NT2/D1 (cell line): ENCODE measurements at regions not wholly inside any gene's neighbourhood (a gene's known extent, or its start where the extent isn't known, plus 50 kb on each side); places are given as distances from the start of the nearest gene placed in this dataset.
A peak's percentile ranks its signal among the peaks of the same experiment; 100 is the strongest.

Source experiments
- DNase-seq: peaks from one replicate; pipeline ENCODE4 v3.0.0-alpha.2; 2011; ENCODE audit warnings: low read depth, low spot score
- H3K27me3 ChIP-seq: 2 replicates; pipeline ENCODE4 v1.6.0; 2011; ENCODE audit warnings: mild to moderate bottlenecking; ENCODE audit not compliant: insufficient read length, insufficient read depth
- H3K36me3 ChIP-seq: 2 replicates; pipeline ENCODE4 v1.6.1; 2011; ENCODE audit warnings: mild to moderate bottlenecking, low read length, mixed read lengths; ENCODE audit not compliant: insufficient read depth, insufficient read length
- H3K4me1 ChIP-seq: 2 replicates; pipeline ENCODE4 v1.5.1; 2011; ENCODE audit not compliant: insufficient read depth, insufficient read length
- H3K4me3 ChIP-seq: 2 replicates; pipeline ENCODE4 v1.5.1; 2011; ENCODE audit warnings: low read depth; ENCODE audit not compliant: insufficient read length
- H3K9ac ChIP-seq: 2 replicates; pipeline ENCODE4 v1.6.0; 2011; ENCODE audit warnings: low read depth; ENCODE audit not compliant: insufficient read length
- H3K9me3 ChIP-seq: 2 replicates; pipeline ENCODE4 v1.5.1; 2011; ENCODE audit warnings: mild to moderate bottlenecking, low read length; ENCODE audit not compliant: insufficient read depth
- SUZ12 ChIP-seq: IDR thresholded peaks from 2 replicates; pipeline ENCODE4 v1.6.1; 2011; ENCODE audit not compliant: insufficient read length, insufficient read depth; ENCODE audit errors: extremely low read depth
- YY1 ChIP-seq: IDR thresholded peaks from 2 replicates; pipeline ENCODE4 v1.6.1; 2011; ENCODE audit not compliant: insufficient read length, insufficient read depth
- ZNF274 ChIP-seq: IDR thresholded peaks from 2 replicates; pipeline ENCODE4 v1.6.1; 2011; ENCODE audit warnings: mild to moderate bottlenecking, low read depth, low read length

DNA sequence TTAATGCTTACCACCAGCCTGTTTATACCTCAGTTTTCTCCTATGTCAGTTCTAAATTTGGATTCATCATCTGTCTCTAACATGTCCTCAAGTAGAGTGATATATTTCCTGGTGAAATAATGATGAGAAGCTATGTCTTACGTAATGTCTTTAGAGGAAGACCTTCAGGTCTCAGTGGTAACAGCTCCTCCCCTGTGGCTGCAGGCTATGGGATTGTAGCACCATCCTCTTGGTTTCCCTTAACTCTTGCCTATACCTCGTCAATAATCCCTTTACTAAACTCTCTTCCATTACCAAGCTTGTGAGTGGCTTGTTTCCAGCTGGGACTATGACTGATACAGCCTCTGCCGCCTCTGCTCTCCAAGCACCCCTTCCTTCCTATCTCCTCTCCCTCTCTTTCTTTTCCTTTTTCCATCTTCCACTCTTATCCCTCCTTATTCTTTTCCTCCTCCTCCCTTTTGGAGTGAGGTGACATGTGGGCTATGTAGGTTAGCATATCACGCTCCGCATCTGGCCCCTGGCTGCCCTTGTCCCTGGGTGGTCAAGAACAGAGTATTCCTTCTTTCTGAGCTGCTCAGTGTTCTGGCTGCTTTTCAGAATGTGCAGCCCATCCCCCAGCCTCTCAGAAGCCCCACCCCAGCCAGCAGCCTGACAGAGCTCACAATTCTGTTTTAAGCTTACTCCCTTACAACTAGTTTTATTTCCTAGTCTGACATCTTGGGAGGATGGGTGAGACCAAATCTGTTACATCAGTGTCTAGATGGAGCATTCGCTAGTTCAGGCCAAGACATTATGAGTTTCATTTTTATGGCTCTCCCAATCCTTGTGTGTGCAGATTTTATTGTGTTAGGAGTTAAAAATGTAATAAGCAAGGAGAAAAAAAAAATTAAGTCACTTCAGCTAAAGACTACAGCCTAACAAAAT lies 75.0 kb upstream of the RNU6-1 start:
- no peak for DNase-seq
- Histone ChIP-seq H3K9me3 (peaks cover 31% of the 10 kb centered on the region), H3K27me3 (no peaks in the 10 kb centered on the region), H3K9ac (peak overlapping the region; percentile 45), H3K4me1 (peaks cover 6% of the 10 kb centered on the region), H3K4me3 (no peak overlapping the region), H3K36me3 (no peaks in the 10 kb centered on the region)
- TF ChIP-seq ZNF274: no peak
- TF ChIP-seq SUZ12: no peak
- no peak for TF ChIP-seq YY1

DNA sequence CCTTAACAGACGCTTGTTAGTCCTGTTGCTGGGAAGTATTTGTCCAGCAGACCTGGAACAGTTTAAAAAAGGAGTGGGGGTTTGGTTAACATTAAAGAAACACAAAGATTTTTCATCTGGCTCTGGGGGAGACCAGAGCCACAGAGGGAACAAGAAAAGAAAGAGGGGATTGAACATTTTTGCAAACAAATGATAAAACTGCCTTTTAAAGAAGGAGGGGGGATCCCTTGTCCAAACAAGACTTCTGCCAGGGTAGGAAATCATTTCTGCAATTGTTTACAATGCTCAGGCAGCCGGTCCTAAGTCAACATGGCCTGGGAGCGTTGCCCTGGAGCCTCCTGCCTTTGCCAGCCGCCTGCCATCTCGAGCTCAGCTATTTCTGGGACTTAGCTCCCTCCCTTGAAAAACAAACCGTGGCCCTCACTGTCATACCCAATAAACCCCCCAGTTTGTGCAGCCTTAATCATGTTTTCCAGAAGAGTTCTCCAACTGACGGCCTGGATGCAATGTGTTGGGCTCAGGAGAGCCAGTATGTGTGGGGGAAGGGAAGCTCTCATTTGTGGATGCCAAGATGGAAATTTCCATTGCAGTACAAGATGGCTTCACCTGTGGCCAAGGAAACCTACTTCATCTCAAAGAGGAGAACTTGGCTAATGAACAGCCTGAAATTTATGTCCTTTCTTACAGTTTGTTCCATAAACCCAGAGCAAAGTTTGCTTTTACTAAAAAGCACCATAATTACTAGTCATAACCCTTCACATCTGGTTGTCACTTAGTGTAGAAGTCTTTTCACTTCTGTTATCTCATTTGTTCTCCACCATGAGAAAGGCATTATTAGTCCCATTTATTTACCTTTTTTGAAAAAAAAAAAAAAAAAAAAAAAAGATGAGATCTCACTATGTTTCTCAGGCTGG lies 75.9 kb upstream of the RNU6-1 start:
- TF ChIP-seq YY1 (no peak), SUZ12 (no peak)
- DNase-seq: no peak
- Histone ChIP-seq H3K4me3 (no peak overlapping the region), H3K9ac (peak overlapping the region; percentile 45), H3K27me3 (no peaks in the 10 kb centered on the region), H3K36me3 (no peaks in the 10 kb centered on the region), H3K9me3 (peaks cover 22% of the 10 kb centered on the region), H3K4me1 (peaks cover 6% of the 10 kb centered on the region)

DNA sequence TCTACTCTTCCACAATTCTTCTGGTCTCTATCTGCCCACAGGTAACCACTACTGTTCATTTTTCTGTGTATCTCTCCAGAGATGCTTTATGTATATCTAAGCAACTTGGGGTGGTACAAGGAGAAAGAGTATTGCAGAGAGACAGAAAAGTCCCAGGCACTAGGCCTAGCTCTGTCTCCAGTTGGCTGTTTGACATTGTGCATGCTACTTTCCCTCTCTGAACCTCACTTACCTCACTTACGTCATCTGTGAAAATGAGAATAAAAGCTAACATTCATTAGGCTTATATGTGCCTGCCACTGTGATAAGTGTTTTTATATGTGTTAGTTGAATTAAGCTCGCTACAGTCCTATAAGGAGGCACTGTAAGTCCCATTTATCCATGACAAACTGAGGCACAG lies 76.7 kb upstream of the RNU6-1 start:
- TF ChIP-seq SUZ12 (no peak), YY1 (no peak), ZNF274 (no peak)
- no peak overlapping the region for H3K4me3 ChIP-seq
- H3K4me1 ChIP-seq: peaks cover 6% of the 10 kb centered on the region
- no peaks in the 10 kb centered on the region for H3K36me3 ChIP-seq
- H3K27me3 ChIP-seq: no peaks in the 10 kb centered on the region
- no peak for DNase-seq
- peaks cover 14% of the 10 kb centered on the region for H3K9me3 ChIP-seq
- H3K9ac ChIP-seq: no peak overlapping the region

DNA sequence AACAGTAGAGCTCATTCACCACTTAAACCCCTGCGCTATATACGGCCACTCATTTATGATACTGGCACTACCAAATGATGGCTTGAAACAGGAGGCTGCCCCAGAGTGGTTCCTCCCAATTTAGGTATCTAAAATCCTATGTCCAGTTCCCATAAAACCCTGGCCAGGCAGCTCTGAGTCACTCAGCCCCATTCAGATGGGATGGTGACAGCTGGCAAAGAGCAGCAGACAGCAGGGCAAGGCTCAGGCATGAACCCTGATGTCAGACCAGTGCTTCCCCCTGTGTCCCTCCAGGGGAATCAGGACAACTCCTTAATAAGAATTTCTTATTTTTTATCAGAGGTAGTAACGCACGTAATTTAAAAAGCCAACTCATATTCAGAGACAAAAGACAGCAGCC lies 77.2 kb upstream of the RNU6-1 start:
- Histone ChIP-seq H3K27me3 (no peaks in the 10 kb centered on the region), H3K9me3 (peaks cover 13% of the 10 kb centered on the region), H3K4me1 (peaks cover 6% of the 10 kb centered on the region), H3K9ac (no peak overlapping the region), H3K36me3 (no peaks in the 10 kb centered on the region), H3K4me3 (no peak overlapping the region)
- no peak for DNase-seq
- no peak for TF ChIP-seq YY1
- TF ChIP-seq ZNF274: no peak
- TF ChIP-seq SUZ12: no peak

DNA sequence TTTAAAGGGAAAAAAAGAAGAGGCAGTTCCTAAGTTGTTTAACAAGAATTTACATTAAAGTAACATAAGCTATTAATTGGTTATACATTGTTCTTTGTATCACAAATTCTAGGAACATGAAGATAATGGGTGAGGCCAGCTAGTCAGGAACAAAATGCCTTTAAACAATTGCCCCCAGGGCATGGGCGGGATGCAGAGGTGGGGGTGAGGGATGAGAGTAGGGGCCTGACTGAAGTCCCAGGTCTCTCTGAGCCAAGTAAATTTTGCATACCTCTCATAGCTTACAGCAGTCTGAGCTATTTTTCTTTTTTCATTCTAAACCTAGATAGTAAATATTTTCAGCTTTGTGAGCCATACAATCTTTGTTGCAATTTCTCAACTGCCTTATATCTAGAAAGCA lies 77.8 kb upstream of the RNU6-1 start:
- Histone ChIP-seq H3K4me1 (peaks cover 6% of the 10 kb centered on the region), H3K36me3 (no peaks in the 10 kb centered on the region), H3K4me3 (no peak overlapping the region), H3K9ac (no peak overlapping the region), H3K27me3 (no peaks in the 10 kb centered on the region), H3K9me3 (peaks cover 13% of the 10 kb centered on the region)
- no peak for TF ChIP-seq SUZ12
- TF ChIP-seq YY1: no peak
- TF ChIP-seq ZNF274: no peak
- DNase-seq: no peak

DNA sequence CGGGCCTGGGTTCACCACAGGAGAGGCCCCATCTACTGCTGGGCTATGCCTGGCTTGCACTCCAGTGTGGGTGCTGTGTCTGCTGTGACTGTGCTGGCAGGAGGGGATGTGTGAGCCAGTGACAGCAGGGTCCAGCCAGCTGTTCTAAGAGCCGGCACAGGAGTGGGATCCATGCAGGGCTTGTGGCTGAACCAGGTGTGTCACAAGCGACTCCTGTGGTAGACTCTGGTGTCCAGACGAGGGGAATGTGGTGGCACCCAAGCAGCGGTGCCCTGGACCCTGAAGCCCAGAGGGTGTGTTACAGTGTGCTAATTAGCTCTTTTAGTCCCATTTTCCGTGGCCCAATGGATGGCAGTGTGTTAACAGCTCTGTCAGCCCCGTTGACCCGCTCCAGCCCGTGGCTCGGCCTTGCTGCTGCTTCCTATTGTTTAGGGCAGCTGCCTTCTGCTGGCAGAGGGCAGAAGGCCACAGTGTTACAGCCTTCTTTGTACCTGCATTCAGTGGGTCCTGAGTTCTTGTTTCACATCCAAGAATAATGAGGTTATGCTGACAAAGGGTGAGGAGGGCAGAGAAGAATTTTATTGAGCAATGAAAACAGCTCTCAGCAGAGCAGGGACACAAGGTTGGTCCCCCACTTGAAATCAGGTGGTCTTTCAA lies 78.5 kb upstream of the RNU6-1 start:
- peaks cover 13% of the 10 kb centered on the region for H3K9me3 ChIP-seq
- TF ChIP-seq YY1 (no peak), SUZ12 (no peak), ZNF274 (no peak)
- H3K9ac ChIP-seq: no peak overlapping the region
- no peaks in the 10 kb centered on the region for H3K27me3 ChIP-seq
- H3K4me3 ChIP-seq: no peak overlapping the region
- DNase-seq: no peak
- H3K4me1 ChIP-seq: peaks cover 6% of the 10 kb centered on the region
- H3K36me3 ChIP-seq: no peaks in the 10 kb centered on the region
